Medulla oblongata (tissue), 1 donor: ENCODE measurements at regions not wholly inside any gene's neighbourhood (a gene's known extent, or its start where the extent isn't known, plus 50 kb on each side); places are given as distances from the start of the nearest gene placed in this dataset.

ENCODE experiments used
- DNase-seq: peaks from one replicate; pipeline ENCODE4 v3.0.0-alpha.2; 2015; ENCODE audit errors: extremely low spot score

DNA sequence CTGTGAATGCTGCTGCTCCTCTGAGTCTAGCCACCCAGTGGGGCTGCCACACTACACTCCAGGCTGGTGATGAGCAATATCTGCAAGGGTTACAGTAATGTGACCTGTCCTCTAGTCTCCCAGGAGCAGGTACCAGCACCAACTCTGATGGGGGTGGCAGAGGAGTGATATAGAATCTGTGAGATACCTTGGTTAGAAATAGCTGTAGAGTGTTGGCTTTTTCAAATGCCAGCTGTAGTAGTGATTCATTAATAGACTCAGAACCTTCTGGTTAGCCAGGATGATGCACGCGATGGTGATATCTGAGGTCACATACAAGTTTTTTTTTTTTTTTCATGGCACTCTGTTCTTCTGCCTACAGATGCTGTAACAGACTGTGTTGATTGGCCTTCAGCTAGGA lies 757.1 kb downstream of the INHBA start:
- DNase-seq = no peak

DNA sequence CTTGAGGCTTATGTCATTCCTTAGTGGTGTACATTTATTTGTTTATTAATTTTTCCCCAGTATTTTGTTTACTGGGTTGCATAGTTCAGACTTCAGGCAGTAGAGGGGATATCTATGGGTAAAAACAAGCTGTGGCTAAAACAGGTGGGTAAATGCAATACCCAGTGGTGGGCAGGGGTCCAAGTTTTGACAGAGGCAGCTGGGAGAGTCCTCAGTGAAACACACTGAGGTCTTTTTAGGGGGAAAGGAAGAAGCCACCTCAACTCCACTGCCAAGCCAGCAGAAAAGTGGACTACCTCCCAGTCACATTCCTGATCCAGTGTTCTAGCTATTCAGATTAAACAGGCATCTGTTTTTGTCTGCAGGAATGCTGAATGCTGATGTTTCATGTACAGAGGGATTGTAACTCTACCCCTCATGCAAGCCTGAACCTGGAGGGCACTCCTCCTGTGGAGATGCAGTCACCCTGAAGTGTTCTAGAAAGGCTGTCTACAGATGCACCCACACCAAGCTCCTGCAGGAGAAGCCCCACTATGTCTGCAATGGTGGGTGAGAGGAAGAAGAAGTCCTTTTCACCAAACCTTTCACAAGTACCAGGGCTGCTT lies 757.8 kb downstream of the INHBA start:
- no peak for DNase-seq

DNA sequence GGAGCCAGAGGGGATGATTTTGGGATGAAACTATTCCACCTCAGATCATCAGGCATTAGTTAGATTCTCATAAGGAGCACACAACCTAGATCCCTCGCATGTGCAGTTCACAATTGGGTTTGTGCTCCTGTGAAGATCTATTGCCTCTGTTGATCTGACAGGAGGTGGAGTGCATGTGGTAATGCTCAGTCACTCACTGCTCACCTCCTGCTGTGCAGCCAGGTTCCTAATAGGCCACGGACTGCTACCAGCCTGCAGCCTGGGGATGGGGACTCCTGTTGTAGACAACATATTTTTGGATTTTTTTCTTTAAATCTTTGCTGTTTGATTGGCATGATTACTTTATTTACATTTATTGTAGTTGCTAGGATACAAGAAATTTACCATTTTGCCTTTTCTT lies 765.0 kb downstream of the INHBA start:
- DNase-seq = no peak

DNA sequence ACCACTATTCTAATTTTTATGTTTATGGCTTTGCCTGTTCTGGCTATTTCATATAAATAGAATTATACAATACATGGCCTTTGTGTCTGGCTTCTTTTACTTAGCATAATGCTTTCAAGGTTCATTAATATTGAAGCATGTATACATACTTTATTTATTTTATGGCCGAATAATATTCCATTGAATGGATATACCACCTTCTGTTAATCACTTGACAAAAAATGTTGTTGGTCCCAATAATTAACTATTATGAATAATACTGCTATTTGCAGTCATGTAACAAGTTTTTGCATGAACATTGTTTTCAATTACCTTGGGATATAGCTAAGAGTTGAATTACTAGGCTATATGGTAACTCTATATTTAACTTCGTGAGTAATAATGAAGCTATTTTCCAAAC lies 767.5 kb downstream of the INHBA start:
- no peak for DNase-seq

DNA sequence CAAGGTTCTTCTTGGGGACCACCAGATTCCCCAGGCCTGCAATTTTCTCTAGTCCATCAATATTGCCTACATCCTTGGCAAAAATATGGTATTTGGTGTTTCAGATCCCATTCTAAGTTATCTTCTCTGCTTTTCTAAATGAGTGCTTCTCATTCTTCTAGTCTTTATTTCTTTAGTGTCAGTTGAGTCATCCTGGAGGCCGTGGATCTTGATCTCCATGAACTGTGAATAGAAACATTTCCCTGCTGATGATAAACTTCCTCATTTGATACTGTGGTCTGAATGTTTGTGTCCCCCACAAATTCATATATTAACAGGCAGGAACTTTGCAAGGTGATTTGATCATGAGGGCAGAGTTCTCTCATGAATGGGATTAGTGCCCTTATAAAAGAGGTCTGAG lies 779.3 kb downstream of the INHBA start:
- DNase-seq = no peak

DNA sequence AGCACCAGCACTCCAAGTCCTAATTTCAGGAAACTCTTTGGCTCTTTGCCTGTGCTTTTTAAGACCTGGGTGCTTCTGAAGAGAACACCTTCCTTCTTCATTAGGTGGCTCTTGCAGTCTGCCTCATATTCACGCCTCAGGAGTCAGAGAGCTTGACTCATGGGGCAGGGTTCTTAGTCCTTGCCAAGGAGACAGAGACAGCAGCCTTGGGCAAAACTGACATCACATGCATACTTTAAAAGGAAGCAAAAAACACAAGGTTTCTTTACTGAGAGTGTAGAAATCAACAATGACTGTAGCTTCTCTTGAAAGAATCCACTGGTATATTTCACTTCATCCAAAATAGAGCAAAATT lies 780.6 kb downstream of the INHBA start:
- no peak for DNase-seq

DNA sequence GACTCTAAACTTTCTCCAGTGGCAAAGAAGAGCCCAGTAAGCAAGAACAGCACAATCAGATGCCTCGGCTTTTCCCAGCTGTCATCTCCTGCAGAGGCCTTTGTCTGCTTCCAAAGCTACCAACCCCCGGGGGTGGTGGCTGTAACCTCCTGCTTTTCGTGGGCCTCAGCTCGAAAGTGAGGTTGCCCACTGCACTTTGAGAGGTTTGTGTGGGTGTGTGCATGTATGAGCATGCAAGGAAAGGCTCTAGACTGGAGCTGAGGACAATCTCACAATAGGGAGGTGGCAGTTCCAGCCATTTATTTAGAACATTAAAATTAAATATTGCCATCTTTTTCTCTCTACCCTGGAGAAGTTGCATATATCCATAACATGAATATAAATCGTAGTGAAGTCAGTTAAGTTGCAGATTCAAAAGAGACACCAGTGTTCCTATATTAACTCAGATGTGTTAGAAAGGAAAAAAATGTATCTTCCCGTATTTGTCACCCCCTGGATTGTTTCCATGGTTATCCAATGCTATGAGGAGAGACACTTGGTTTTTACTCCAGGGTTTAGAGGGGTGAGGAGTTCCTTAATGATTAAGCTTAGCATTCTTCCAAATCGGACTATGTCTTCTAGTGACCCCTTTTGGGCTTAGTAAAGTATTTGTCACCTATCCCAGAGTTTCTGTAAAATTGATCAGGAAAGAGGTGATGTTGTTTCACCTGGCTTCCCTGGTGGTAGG lies 781.1 kb downstream of the INHBA start:
- DNase-seq = no peak

DNA sequence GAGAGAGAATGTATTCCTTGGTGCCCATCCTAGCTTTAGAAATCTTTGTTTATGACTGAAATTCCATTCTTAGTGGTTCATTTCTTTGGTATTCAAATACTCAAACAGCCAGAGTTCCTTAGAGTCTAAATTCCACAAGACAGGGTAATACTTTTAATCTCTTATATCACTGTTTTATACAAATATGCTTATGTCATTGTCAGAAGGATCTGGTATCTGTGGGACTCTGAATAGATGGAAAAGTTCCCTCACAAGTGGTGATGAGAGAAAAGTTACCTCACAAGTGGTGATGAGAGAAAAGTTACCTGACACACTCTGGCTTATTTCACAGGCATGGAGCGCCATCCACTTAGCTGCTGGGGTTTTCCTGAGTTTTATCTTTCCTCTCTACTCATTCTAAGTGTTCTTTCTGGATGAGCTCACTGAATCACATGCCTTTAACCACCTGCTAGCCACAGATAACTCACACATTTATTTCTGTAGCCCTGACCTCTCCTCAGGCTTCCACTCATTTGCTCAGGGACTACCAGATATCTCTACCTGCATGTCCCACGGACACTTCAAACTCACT lies 784.0 kb downstream of the SUGCT start:
- DNase-seq = no peak

DNA sequence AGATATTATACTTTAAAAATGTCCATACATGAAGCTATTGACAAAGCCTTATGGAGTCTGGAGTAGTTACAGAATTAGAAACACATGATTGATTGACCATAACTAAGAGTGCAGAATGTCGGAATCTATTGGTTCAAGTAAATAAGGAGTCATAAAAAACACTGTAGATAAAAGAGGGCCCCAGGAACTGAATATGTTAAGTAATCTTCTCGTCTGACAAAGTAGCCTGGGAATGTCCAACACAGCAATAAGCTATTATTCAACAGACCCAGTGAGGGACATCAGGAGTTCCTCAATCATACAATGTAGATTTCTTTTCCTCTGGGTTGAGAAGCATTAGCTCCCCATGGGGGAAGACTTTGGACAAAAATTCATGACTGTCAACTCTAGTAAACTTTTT lies 782.0 kb downstream of the SUGCT start:
- no peak for DNase-seq

DNA sequence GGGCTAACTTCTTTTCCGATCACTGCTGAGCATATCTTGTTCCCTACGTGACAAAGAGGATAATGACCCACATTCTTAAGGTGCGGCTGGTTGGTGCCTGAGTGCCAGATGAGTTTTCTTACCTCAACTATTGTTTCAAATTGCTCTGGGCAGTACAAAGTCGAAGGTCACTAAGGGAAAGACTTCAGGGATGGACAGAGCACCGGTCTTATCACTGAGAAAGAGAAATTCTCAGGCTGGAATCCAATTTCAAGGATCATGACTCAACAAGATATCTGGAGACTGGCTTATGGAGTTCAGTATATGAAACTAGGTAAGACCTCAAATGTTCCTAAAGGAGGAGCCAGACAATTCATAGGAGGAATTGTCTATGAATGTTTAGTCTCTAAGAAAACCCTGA lies 780.3 kb downstream of the SUGCT start:
- DNase-seq = no peak
